D721Med (cell line): ENCODE measurements at regions not wholly inside any gene's neighbourhood (a gene's known extent, or its start where the extent isn't known, plus 50 kb on each side); places are given as distances from the start of the nearest gene placed in this dataset.

ENCODE experiments used
- DNase-seq: peaks from one replicate; pipeline ENCODE4 v3.0.0; 2011; ENCODE audit warnings: low spot score; ENCODE audit not compliant: insufficient read length
- FAIRE-seq: peaks from 2 replicates; lab custom pipeline; 2011; peaks lifted over from hg19 to GRCh38; lab: Jason Lieb, UNC
- CTCF ChIP-seq: IDR thresholded peaks from 2 replicates; pipeline ENCODE4 v1.5.1; 2012; ENCODE audit warnings: mild to moderate bottlenecking, control low read depth; ENCODE audit not compliant: insufficient read depth; ENCODE audit errors: missing control alignments

GRCh38 chr7:54810401-54810800, 51.4 kb upstream of the SEC61G start:
- TF ChIP-seq CTCF, result no peak
- DNase-seq, result no peak
- no peak for FAIRE-seq

- no peak for TF ChIP-seq CTCF
- DNase-seq (no peak), FAIRE-seq (no peak)
These were observed 52.2 kb upstream of the SEC61G start for GRCh38 chr7:54811041-54811845.

- no peak for TF ChIP-seq CTCF
- FAIRE-seq (no peak), DNase-seq (no peak)
These were observed 52.8 kb upstream of the SEC61G start for GRCh38 chr7:54811846-54812254.

GRCh38 chr7:54812756-54813322, 53.8 kb upstream of the SEC61G start:
- FAIRE-seq, result no peak
- no peak for DNase-seq
- no peak for TF ChIP-seq CTCF

- DNase-seq (no peak), FAIRE-seq (no peak)
- no peak for TF ChIP-seq CTCF
These were observed 54.4 kb upstream of the SEC61G start for GRCh38 chr7:54813398-54813797.

- TF ChIP-seq CTCF, result no peak
- DNase-seq, result no peak
- FAIRE-seq, result no peak
These were observed 55.4 kb upstream of the SEC61G start for GRCh38 chr7:54814401-54814800.

- no peak for TF ChIP-seq CTCF
- DNase-seq, result no peak
- FAIRE-seq, result no peak
These were observed 58.1 kb upstream of the SEC61G start for GRCh38 chr7:54817152-54817551.
